ENCODE measurements at regions not wholly inside any gene's neighbourhood (a gene's known extent, or its start where the extent isn't known, plus 50 kb on each side); places are given as distances from the start of the nearest gene placed in this dataset.

GRCh38 chr13:106986033-106986484, 418.1 kb upstream of the ARGLU1 start:
- TF ChIP-seq CTCF (IDR thresholded peaks at IDR 0.05; ENCODE audit: low read depth, low read length) (no peak), MAX (IDR thresholded peaks at IDR 0.05; ENCODE audit: low read depth, low read length) (no peak)

Data from NB4 (cell line).